ENCODE measurements at regions not wholly inside any gene's neighbourhood (a gene's known extent, or its start where the extent isn't known, plus 50 kb on each side); places are given as distances from the start of the nearest gene placed in this dataset.

DNA sequence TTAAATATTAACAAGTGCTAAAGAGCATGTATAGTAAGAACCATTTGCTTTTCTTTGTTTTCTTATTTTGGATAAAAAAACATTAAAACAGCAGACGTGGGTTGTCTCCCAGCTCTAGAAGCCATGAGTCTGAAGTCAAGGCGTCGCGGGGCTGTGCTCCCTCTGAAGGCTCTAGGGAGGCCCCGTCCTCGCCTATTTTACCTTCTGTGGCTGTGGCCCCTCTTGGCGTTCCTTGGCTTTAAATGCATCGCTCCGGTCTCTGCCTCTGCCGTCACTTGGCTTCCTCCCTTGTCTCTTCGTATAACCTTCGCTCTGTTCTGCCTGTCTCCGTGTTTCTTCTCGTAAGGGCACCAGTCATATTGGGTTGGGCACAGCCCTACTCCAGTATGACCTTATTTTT lies 75.3 kb downstream of the ING1 start:
- TF ChIP-seq EP300 (IDR thresholded peaks at IDR 0.05; ENCODE audit: low read depth in 2 of 2, low read length in 2 of 2) (no peak), EP300 (CRISPR knock-in tag; IDR thresholded peaks at IDR 0.05; ENCODE audit: borderline replicate concordance) (no peak), SRY (CRISPR knock-in tag; IDR thresholded peaks at IDR 0.05) (no peak), CEBPG (CRISPR knock-in tag; IDR thresholded peaks at IDR 0.05) (no peak), SRSF9 (IDR thresholded peaks at IDR 0.05; ENCODE audit: borderline replicate concordance, insufficient read depth, low read depth, low read length, poor library complexity, severe bottlenecking) (no peak), TCF7 (IDR thresholded peaks at IDR 0.05; ENCODE audit: low read depth) (no peak), NFE2L1 (CRISPR knock-in tag; IDR thresholded peaks at IDR 0.05; ENCODE audit: borderline replicate concordance) (no peak), RELA (CRISPR knock-in tag; IDR thresholded peaks at IDR 0.05) (no peak)
- TF ChIP-seq, protein P1, sequence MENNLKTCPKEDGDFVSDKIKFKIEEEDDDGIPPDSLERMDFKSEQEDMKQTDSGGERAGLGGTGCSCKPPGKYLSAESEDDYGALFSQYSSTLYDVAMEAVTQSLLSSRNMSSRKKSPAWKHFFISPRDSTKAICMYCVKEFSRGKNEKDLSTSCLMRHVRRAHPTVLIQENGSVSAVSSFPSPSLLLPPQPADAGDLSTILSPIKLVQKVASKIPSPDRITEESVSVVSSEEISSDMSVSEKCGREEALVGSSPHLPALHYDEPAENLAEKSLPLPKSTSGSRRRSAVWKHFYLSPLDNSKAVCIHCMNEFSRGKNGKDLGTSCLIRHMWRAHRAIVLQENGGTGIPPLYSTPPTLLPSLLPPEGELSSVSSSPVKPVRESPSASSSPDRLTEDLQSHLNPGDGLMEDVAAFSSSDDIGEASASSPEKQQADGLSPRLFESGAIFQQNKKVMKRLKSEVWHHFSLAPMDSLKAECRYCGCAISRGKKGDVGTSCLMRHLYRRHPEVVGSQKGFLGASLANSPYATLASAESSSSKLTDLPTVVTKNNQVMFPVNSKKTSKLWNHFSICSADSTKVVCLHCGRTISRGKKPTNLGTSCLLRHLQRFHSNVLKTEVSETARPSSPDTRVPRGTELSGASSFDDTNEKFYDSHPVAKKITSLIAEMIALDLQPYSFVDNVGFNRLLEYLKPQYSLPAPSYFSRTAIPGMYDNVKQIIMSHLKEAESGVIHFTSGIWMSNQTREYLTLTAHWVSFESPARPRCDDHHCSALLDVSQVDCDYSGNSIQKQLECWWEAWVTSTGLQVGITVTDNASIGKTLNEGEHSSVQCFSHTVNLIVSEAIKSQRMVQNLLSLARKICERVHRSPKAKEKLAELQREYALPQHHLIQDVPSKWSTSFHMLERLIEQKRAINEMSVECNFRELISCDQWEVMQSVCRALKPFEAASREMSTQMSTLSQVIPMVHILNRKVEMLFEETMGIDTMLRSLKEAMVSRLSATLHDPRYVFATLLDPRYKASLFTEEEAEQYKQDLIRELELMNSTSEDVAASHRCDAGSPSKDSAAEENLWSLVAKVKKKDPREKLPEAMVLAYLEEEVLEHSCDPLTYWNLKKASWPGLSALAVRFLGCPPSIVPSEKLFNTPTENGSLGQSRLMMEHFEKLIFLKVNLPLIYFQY (CRISPR knock-in tag; IDR thresholded peaks at IDR 0.05; ENCODE audit: borderline replicate concordance), result no peak

Data from HepG2 (cell line).